ENCODE measurements at regions not wholly inside any gene's neighbourhood (a gene's known extent, or its start where the extent isn't known, plus 50 kb on each side); places are given as distances from the start of the nearest gene placed in this dataset.

DNA sequence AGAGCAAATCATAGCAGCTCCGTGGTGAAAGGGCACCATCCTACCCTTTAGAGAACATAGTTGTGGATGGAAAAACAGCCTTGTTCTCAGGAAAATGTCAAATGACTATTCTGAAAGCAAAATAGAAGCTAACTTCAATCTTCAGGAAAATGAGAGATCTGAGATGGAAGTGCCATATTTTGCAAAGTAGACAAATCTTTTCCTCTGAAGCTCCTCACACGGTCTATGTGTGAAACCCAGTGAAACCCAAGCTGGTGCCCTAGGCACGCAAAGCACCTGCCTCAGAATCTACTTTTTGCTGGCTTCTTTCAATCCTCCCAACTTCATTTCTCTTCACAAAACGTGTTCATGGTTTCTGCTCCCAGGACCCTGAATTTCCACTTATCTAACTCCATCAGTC lies 325.2 kb upstream of the CDH4 start:
- no peaks in the 10 kb centered on the region for H3K36me3 Mint-ChIP-seq
- no peak for DNase-seq
- H3K9me3 ChIP-seq = no peaks in the 10 kb centered on the region
- no peak overlapping the region for H3K27ac ChIP-seq (ENCODE audit: low read length)
- peaks cover 0 to 9% (median 0%) of the 10 kb centered on the region in 3 donors for H3K9me3 Mint-ChIP-seq
- ATAC-seq (replicated peaks in 1 of 4) = no peak
- WGBS (ENCODE audit: insufficient coverage) = 72% methylated on average over 2 of the region's 4 CpGs
- ChIA-PET POLR2A (no interaction called here), CTCF (no interaction called here)
- H3K36me3 ChIP-seq (ENCODE audit: control insufficient read depth in 2 of 2, extremely low read depth in 1 of 2, insufficient read depth in 1 of 2, low read length in 1 of 2) = no peaks in the 10 kb centered on the region
- peaks cover 2 to 4% of the 10 kb centered on the region in 2 donors for H3K27me3 Mint-ChIP-seq
- no peaks in the 10 kb centered on the region for H3K4me1 ChIP-seq (ENCODE audit: control insufficient read depth in 1 of 2, extremely low read depth in 1 of 2, insufficient read depth in 2 of 2, low read length in 2 of 2)
- H3K27me3 ChIP-seq (replicated peaks in 1 of 2; ENCODE audit: control insufficient read depth in 2 of 2, extremely low read depth in 1 of 2, insufficient read depth in 2 of 2, low read length in 1 of 2) = peaks cover 0 to 10% of the 10 kb centered on the region in 2 experiments
- H3K4me3 ChIP-seq (ENCODE audit: control insufficient read depth in 1 of 2, extremely low read depth in 1 of 2, low read length in 1 of 2) = no peak overlapping the region
- H3K4me1 Mint-ChIP-seq = no peaks in the 10 kb centered on the region
- H3K4me3 Mint-ChIP-seq = no peak overlapping the region
- no peak overlapping the region for H3K27ac Mint-ChIP-seq

DNA sequence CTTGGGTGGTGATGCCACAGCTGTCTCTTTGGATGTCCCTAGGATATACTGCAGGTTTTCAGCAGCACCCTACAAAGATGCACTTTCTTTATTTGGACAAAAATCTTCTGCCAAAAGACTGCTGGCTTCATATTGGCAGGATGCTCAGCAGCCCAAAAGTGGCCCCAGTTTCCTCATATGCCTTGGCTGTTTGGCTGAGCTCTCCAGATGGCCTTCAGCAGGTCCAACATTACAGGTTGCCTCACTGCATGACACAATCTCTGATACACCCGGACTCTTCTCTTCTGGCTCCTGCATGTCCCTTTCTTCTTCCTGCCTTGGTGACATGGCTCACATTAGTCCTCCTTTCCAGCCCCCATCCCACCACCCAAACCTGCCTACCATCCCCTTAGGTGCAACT lies 323.7 kb upstream of the CDH4 start:
- ATAC-seq (replicated peaks in 1 of 4) (no peak), DNase-seq (no peak)
- ChIA-PET POLR2A (no interaction called here), CTCF (no interaction called here)
- H3K4me1 Mint-ChIP-seq = no peaks in the 10 kb centered on the region
- peaks cover 2 to 8% of the 10 kb centered on the region in 2 donors for H3K27me3 Mint-ChIP-seq
- no peaks in the 10 kb centered on the region for H3K36me3 Mint-ChIP-seq
- WGBS (ENCODE audit: insufficient coverage) = no CpG with 5 or more reads among the region's 1 CpG
- Histone ChIP-seq H3K4me3 (ENCODE audit: control insufficient read depth in 1 of 2, extremely low read depth in 1 of 2, low read length in 1 of 2) (no peak overlapping the region), H3K4me1 (ENCODE audit: control insufficient read depth in 1 of 2, extremely low read depth in 1 of 2, insufficient read depth in 2 of 2, low read length in 2 of 2) (no peaks in the 10 kb centered on the region), H3K27me3 (replicated peaks in 1 of 2; ENCODE audit: control insufficient read depth in 2 of 2, extremely low read depth in 1 of 2, insufficient read depth in 2 of 2, low read length in 1 of 2) (peaks cover 0 to 10% of the 10 kb centered on the region in 2 experiments), H3K27ac (ENCODE audit: low read length) (no peak overlapping the region), H3K9me3 (no peaks in the 10 kb centered on the region), H3K36me3 (ENCODE audit: control insufficient read depth in 2 of 2, extremely low read depth in 1 of 2, insufficient read depth in 1 of 2, low read length in 1 of 2) (no peaks in the 10 kb centered on the region)
- no peak overlapping the region for H3K27ac Mint-ChIP-seq
- peaks cover 0 to 9% (median 0%) of the 10 kb centered on the region in 3 donors for H3K9me3 Mint-ChIP-seq
- no peak overlapping the region for H3K4me3 Mint-ChIP-seq

DNA sequence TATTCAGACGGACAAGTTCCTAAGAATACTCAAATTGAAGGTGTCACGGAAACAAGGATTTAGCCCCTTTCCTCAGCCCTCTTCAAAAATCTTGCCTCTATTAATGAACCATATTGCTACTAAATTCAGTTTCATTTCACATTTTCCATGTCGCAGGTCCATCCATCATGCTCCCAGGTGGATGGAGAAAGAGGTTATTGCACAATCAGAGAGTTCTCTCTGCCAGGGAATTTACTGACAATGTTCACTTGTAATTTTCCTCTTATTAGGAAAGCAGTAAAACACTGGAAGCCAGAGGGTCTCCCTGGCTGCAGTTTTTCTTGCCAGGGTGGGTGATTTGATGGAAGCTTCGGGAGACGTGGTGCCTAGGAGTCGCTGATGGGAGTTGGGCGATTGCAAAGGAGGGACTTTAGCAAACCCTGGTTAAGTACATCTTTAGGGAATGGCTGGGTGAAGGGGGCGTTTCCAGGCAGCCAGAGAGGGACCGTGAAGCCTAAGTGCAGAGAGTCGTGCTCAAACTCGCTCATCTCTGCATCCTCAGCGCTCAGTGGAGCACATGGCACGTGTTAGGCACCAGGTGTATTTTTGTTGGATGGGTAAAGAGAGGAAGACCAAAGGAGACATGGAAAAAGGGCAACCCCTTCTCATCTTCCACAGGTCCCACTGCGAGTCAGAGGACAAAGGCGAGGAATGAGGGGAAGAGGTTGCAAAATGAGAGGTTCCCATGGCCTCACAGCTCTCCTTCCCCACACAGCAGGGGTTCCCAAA lies 321.9 kb upstream of the CDH4 start:
- no peaks in the 10 kb centered on the region for H3K36me3 ChIP-seq (ENCODE audit: control insufficient read depth in 2 of 2, extremely low read depth in 1 of 2, insufficient read depth in 1 of 2, low read length in 1 of 2)
- H3K4me1 Mint-ChIP-seq = no peaks in the 10 kb centered on the region
- H3K9me3 ChIP-seq = no peaks in the 10 kb centered on the region
- H3K27me3 ChIP-seq (replicated peaks in 1 of 2; ENCODE audit: control insufficient read depth in 2 of 2, extremely low read depth in 1 of 2, insufficient read depth in 2 of 2, low read length in 1 of 2) = peaks cover 0 to 13% of the 10 kb centered on the region in 2 experiments
- H3K9me3 Mint-ChIP-seq = no peaks in the 10 kb centered on the region
- H3K4me3 ChIP-seq (ENCODE audit: control insufficient read depth in 1 of 2, extremely low read depth in 1 of 2, low read length in 1 of 2) = no peak overlapping the region
- CTCF ChIA-PET = no interaction called here
- H3K4me3 Mint-ChIP-seq = no peak overlapping the region
- H3K27ac Mint-ChIP-seq = no peak overlapping the region
- no peaks in the 10 kb centered on the region for H3K36me3 Mint-ChIP-seq
- no peaks in the 10 kb centered on the region for H3K4me1 ChIP-seq (ENCODE audit: control insufficient read depth in 1 of 2, extremely low read depth in 1 of 2, insufficient read depth in 2 of 2, low read length in 2 of 2)
- 71% methylated on average over 6 of the region's 15 CpGs for WGBS (ENCODE audit: insufficient coverage)
- ATAC-seq (replicated peaks in 1 of 4) = no peak
- peaks cover 2 to 4% of the 10 kb centered on the region in 2 donors for H3K27me3 Mint-ChIP-seq
- POLR2A ChIA-PET = no interaction called here
- H3K27ac ChIP-seq (ENCODE audit: low read length) = no peak overlapping the region
- no peak for DNase-seq

DNA sequence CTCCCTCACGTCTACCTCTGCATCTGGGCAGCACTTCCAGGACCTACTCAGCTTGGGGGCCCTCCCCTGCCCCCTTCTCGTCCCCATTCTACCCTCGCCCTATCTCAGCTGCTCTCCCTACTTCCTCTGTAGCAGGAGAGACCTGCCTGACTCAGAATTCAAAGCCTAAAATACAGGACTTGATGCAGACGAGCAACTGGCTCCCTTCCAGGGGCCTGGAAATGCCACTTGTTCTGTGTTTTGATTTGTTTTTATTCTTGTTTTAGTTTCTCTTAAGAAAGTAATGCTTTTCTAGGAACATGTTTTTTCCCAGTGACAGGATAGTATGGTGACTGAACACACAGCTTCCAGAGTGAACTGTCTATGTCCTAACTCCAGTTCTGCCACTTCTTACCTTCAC lies 320.4 kb upstream of the CDH4 start:
- Mint-ChIP-seq H3K4me3 (no peak overlapping the region), H3K27ac (no peak overlapping the region), H3K4me1 (no peaks in the 10 kb centered on the region), H3K36me3 (no peaks in the 10 kb centered on the region), H3K27me3 (peaks cover 2 to 10% of the 10 kb centered on the region in 2 donors), H3K9me3 (no peaks in the 10 kb centered on the region)
- Histone ChIP-seq H3K4me3 (ENCODE audit: control insufficient read depth in 1 of 2, extremely low read depth in 1 of 2, low read length in 1 of 2) (no peak overlapping the region), H3K27me3 (replicated peaks in 1 of 2; ENCODE audit: control insufficient read depth in 2 of 2, extremely low read depth in 1 of 2, insufficient read depth in 2 of 2, low read length in 1 of 2) (peaks cover 0 to 13% of the 10 kb centered on the region in 2 experiments), H3K9me3 (no peaks in the 10 kb centered on the region), H3K27ac (ENCODE audit: low read length) (no peak overlapping the region), H3K36me3 (ENCODE audit: control insufficient read depth in 2 of 2, extremely low read depth in 1 of 2, insufficient read depth in 1 of 2, low read length in 1 of 2) (no peaks in the 10 kb centered on the region), H3K4me1 (ENCODE audit: control insufficient read depth in 1 of 2, extremely low read depth in 1 of 2, insufficient read depth in 2 of 2, low read length in 2 of 2) (no peaks in the 10 kb centered on the region)
- ChIA-PET CTCF (no interaction called here), POLR2A (no interaction called here)
- DNase-seq = no peak
- WGBS (ENCODE audit: insufficient coverage) = 10% methylated on average over 2 of the region's 4 CpGs
- no peak for ATAC-seq (replicated peaks in 1 of 4)

DNA sequence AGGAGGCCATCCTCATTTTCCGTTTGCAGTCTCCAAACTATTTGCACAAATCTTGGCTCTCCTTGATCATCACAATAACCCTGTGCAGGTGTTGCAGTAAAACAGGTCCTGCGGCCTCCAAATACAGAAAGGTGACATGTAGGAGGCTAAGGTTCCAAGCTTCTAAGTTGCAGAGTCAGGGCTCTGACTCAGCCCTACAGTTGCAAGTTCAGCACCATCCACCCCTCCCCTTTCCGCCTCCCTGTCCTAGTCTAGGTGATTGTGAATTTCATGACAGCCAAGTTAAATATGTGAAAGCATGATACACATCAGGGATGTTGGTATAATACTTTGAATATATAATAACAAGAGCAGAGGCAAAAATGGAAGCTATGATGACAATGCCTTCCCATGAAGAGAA lies 317.3 kb upstream of the CDH4 start:
- H3K9me3 ChIP-seq = no peaks in the 10 kb centered on the region
- no peak for ATAC-seq (replicated peaks in 1 of 4)
- WGBS (ENCODE audit: insufficient coverage) = 100% methylated on average over 1 of the region's 3 CpGs
- H3K4me3 ChIP-seq (ENCODE audit: control insufficient read depth in 1 of 2, extremely low read depth in 1 of 2, low read length in 1 of 2) = no peak overlapping the region
- no peak for DNase-seq
- Mint-ChIP-seq H3K27ac (no peak overlapping the region), H3K36me3 (no peaks in the 10 kb centered on the region), H3K4me1 (no peaks in the 10 kb centered on the region), H3K27me3 (peaks cover 2 to 12% of the 10 kb centered on the region in 2 donors), H3K4me3 (no peak overlapping the region), H3K9me3 (no peaks in the 10 kb centered on the region)
- POLR2A ChIA-PET = no interaction called here
- no peaks in the 10 kb centered on the region for H3K36me3 ChIP-seq (ENCODE audit: control insufficient read depth in 2 of 2, extremely low read depth in 1 of 2, insufficient read depth in 1 of 2, low read length in 1 of 2)
- CTCF ChIA-PET = interaction anchor here in 1 of 2 donors (0.7 kb wide), 1 partner anchor 9 kb away, joined by 6 read pairs; no protein-coding TSS in a partner anchor
- H3K27ac ChIP-seq (ENCODE audit: low read length) = no peak overlapping the region
- no peaks in the 10 kb centered on the region for H3K4me1 ChIP-seq (ENCODE audit: control insufficient read depth in 1 of 2, extremely low read depth in 1 of 2, insufficient read depth in 2 of 2, low read length in 2 of 2)
- H3K27me3 ChIP-seq (replicated peaks in 1 of 2; ENCODE audit: control insufficient read depth in 2 of 2, extremely low read depth in 1 of 2, insufficient read depth in 2 of 2, low read length in 1 of 2) = peaks cover 0 to 13% of the 10 kb centered on the region in 2 experiments

DNA sequence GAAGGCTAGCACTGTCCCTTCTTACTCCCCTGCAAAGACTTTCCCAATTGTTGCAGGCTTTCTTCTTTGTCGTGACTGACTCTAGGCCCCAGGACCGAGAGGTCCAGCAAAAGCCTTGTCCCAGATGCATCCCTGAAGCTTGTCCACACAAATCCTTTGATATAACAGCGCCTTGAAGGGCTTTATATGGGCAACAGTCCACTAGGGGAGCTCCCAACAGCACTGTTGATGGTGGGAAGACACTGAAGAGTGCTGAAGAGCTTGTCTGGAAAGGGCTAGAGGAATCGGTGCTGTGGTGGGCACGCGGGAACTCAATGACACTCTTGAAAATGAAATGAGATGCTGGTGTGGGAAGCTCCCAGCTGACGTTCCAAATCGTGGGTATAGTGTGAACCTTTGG lies 316.1 kb upstream of the CDH4 start:
- Histone ChIP-seq H3K4me1 (ENCODE audit: control insufficient read depth in 1 of 2, extremely low read depth in 1 of 2, insufficient read depth in 2 of 2, low read length in 2 of 2) (no peaks in the 10 kb centered on the region), H3K9me3 (no peaks in the 10 kb centered on the region), H3K27ac (ENCODE audit: low read length) (no peak overlapping the region), H3K4me3 (ENCODE audit: control insufficient read depth in 1 of 2, extremely low read depth in 1 of 2, low read length in 1 of 2) (no peak overlapping the region), H3K27me3 (replicated peaks in 1 of 2; ENCODE audit: control insufficient read depth in 2 of 2, extremely low read depth in 1 of 2, insufficient read depth in 2 of 2, low read length in 1 of 2) (peaks cover 0 to 9% of the 10 kb centered on the region in 2 experiments), H3K36me3 (ENCODE audit: control insufficient read depth in 2 of 2, extremely low read depth in 1 of 2, insufficient read depth in 1 of 2, low read length in 1 of 2) (no peaks in the 10 kb centered on the region)
- H3K4me3 Mint-ChIP-seq = no peak overlapping the region
- CTCF ChIA-PET = no interaction called here
- no peaks in the 10 kb centered on the region for H3K9me3 Mint-ChIP-seq
- no peak for DNase-seq
- peaks cover 2 to 12% of the 10 kb centered on the region in 2 donors for H3K27me3 Mint-ChIP-seq
- 61% methylated on average over 4 of the region's 8 CpGs for WGBS (ENCODE audit: insufficient coverage)
- ATAC-seq (replicated peaks in 1 of 4) = no peak
- POLR2A ChIA-PET = no interaction called here
- H3K4me1 Mint-ChIP-seq = no peaks in the 10 kb centered on the region
- H3K27ac Mint-ChIP-seq = no peak overlapping the region
- no peaks in the 10 kb centered on the region for H3K36me3 Mint-ChIP-seq

DNA sequence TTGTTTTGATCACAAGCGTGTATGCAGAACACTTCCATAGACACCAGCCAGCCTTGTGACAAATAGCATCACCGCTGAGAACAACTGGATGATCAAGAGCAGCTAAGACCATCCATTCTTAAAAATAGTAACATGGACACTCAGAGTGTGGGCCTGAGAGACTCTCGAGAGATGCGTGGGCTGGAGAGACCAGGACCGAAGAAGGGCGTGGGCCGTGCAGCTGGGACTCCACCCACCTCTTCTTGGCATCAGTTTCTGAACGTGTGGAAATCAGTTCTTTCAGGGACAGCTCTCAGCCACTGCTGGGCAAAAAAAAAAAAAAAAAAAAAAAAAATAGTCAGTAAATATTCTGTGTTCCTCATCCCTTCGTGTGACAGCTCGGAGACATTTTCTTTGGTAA lies 314.5 kb upstream of the CDH4 start:
- Mint-ChIP-seq H3K4me1 (no peaks in the 10 kb centered on the region), H3K27me3 (peaks cover 0 to 9% of the 10 kb centered on the region in 2 donors), H3K9me3 (no peaks in the 10 kb centered on the region), H3K36me3 (no peaks in the 10 kb centered on the region), H3K27ac (no peak overlapping the region), H3K4me3 (no peak overlapping the region)
- Histone ChIP-seq H3K4me3 (ENCODE audit: control insufficient read depth in 1 of 2, extremely low read depth in 1 of 2, low read length in 1 of 2) (no peak overlapping the region), H3K4me1 (ENCODE audit: control insufficient read depth in 1 of 2, extremely low read depth in 1 of 2, insufficient read depth in 2 of 2, low read length in 2 of 2) (no peaks in the 10 kb centered on the region), H3K27me3 (replicated peaks in 1 of 2; ENCODE audit: control insufficient read depth in 2 of 2, extremely low read depth in 1 of 2, insufficient read depth in 2 of 2, low read length in 1 of 2) (peaks cover 0 to 3% of the 10 kb centered on the region in 2 experiments), H3K36me3 (ENCODE audit: control insufficient read depth in 2 of 2, extremely low read depth in 1 of 2, insufficient read depth in 1 of 2, low read length in 1 of 2) (no peaks in the 10 kb centered on the region), H3K27ac (ENCODE audit: low read length) (no peak overlapping the region), H3K9me3 (no peaks in the 10 kb centered on the region)
- ATAC-seq (replicated peaks in 1 of 4) (no peak), DNase-seq (no peak)
- WGBS (ENCODE audit: insufficient coverage) = 96% methylated on average over 5 of the region's 10 CpGs
- ChIA-PET CTCF (no interaction called here), POLR2A (no interaction called here)

Measured in T-cell (primary cell).